BJ (cell line): ENCODE measurements at regions not wholly inside any gene's neighbourhood (a gene's known extent, or its start where the extent isn't known, plus 50 kb on each side); places are given as distances from the start of the nearest gene placed in this dataset.

Experiments
- CTCF ChIA-PET: fragments of 350-600 bp; formaldehyde crosslinking; extraction: SDS; loops from one replicate; lab custom pipeline; 2021; ENCODE audit warnings: antibody characterized with exemption, inconsistent platforms; lab: Yijun Ruan, JAX
- POLR2A ChIA-PET: fragments of 300-600 bp; sonication (Branson Sonifier 250); formaldehyde crosslinking; extraction: SDS; loops from one replicate; lab custom pipeline; 2021; ENCODE audit warnings: antibody characterized with exemption; lab: Charles Lee
- DNase-seq: peaks from one replicate; pipeline ENCODE4 v3.0.0-alpha.2; 2011; ENCODE audit warnings: low read depth
- H3K27me3 ChIP-seq: 2 replicates; pipeline ENCODE4 v1.6.0; 2011; ENCODE audit warnings: low read length; ENCODE audit not compliant: control insufficient read depth, insufficient read depth
- H3K36me3 ChIP-seq: 2 replicates; pipeline ENCODE4 v1.5.1; 2011; ENCODE audit warnings: low read length; ENCODE audit not compliant: control insufficient read depth, insufficient read depth
- H3K4me3 ChIP-seq: 2 replicates; pipeline ENCODE4 v1.5.1; 2011; ENCODE audit warnings: low read depth, mild to moderate bottlenecking, control low read depth, low read length
- CTCF ChIP-seq: IDR thresholded peaks from 2 replicates; pipeline ENCODE4 v1.5.1; 2011; ENCODE audit warnings: low read depth, mild to moderate bottlenecking, control low read depth, inconsistent platforms, low read length, moderate library complexity; ENCODE audit not compliant: insufficient read depth

- ChIA-PET POLR2A (no interaction called here), CTCF (no interaction called here)
- H3K36me3 ChIP-seq: no peaks in the 10 kb centered on the region
- H3K4me3 ChIP-seq: no peak overlapping the region
- no peaks in the 10 kb centered on the region for H3K27me3 ChIP-seq
- DNase-seq: no peak
- no peak for TF ChIP-seq CTCF
Measured at GRCh38 chr13:54173996-54174395, 1145.4 kb downstream of the OLFM4 start.

GRCh38 chr13:54175466-54175865 lies 1146.9 kb downstream of the OLFM4 start:
- DNase-seq: no peak
- Histone ChIP-seq H3K4me3 (no peak overlapping the region), H3K27me3 (no peaks in the 10 kb centered on the region), H3K36me3 (no peaks in the 10 kb centered on the region)
- no peak for TF ChIP-seq CTCF
- POLR2A ChIA-PET: no interaction called here
- CTCF ChIA-PET: no interaction called here

- CTCF ChIA-PET: no interaction called here
- DNase-seq: no peak
- POLR2A ChIA-PET: no interaction called here
- H3K4me3 ChIP-seq: no peak overlapping the region
- no peaks in the 10 kb centered on the region for H3K36me3 ChIP-seq
- no peaks in the 10 kb centered on the region for H3K27me3 ChIP-seq
- TF ChIP-seq CTCF: no peak
Measured at GRCh38 chr13:54177466-54177865, 1148.9 kb downstream of the OLFM4 start.

GRCh38 chr13:54183166-54183565 lies 1154.6 kb downstream of the OLFM4 start:
- Histone ChIP-seq H3K4me3 (no peak overlapping the region), H3K36me3 (no peaks in the 10 kb centered on the region), H3K27me3 (no peaks in the 10 kb centered on the region)
- TF ChIP-seq CTCF: no peak
- no peak for DNase-seq
- ChIA-PET POLR2A (no interaction called here), CTCF (interaction anchor here (0.6 kb wide), 1 partner anchor 111 kb away, joined by 3 read pairs; no protein-coding TSS in a partner anchor)

GRCh38 chr13:54183728-54184127 lies 1155.1 kb downstream of the OLFM4 start:
- no peak for DNase-seq
- ChIA-PET CTCF (interaction anchor here (0.6 kb wide), 1 partner anchor 111 kb away, joined by 3 read pairs; no protein-coding TSS in a partner anchor), POLR2A (no interaction called here)
- Histone ChIP-seq H3K4me3 (no peak overlapping the region), H3K27me3 (no peaks in the 10 kb centered on the region), H3K36me3 (no peaks in the 10 kb centered on the region)
- TF ChIP-seq CTCF: no peak
